ENCODE measurements at regions not wholly inside any gene's neighbourhood (a gene's known extent, or its start where the extent isn't known, plus 50 kb on each side); places are given as distances from the start of the nearest gene placed in this dataset.

- CTCF ChIA-PET (ENCODE audit: low intra/inter-chr PET ratio, low total read pairs) = no interaction called here
- FAIRE-seq (no peak), DNase-seq (ENCODE audit: low spot score) (no peak), ATAC-seq (no peak)
- no peak overlapping the region for H3K4me3 ChIP-seq (replicated peaks in 1 of 3; ENCODE audit: insufficient read depth in 1 of 3, low read depth in 2 of 3, low read length in 3 of 3)
- H4K20me1 ChIP-seq (ENCODE audit: insufficient read depth, low read length) = no peaks in the 10 kb centered on the region
- POLR2A ChIA-PET = no interaction called here
- intact Hi-C loops (cut with micrococcal nuclease; ENCODE audit: unreplicated experiment) (no loop called here), in situ Hi-C loops (cut with HindIII; ENCODE audit: extremely low pct_ligation_motif_present, low pct_unique_long_range_greater_than_20kb) (no loop called here)
- no peaks in the 10 kb centered on the region for H3K79me2 ChIP-seq (ENCODE audit: insufficient read depth, low read length)
- peaks cover 14% of the 10 kb centered on the region for H3K9me3 ChIP-seq (ENCODE audit: low read length)
- H3K4me2 ChIP-seq (ENCODE audit: low read depth, low read length) = no peak overlapping the region
- H3K36me3 ChIP-seq (replicated peaks in 1 of 2; ENCODE audit: control insufficient read depth in 1 of 2, insufficient read depth in 2 of 2, low read length in 2 of 2) = no peaks in the 10 kb centered on the region
- BruUV-seq (replicated peaks) = no TSS peak
- H2AFZ ChIP-seq (ENCODE audit: low read length) = no peak overlapping the region
- 8% methylated on average over 8 of the region's 9 CpGs for WGBS (ENCODE audit: low lambda C conversion rate)
- H3K27ac ChIP-seq (ENCODE audit: extremely low read length, insufficient read depth, low read length) = no peak overlapping the region
- H3K9ac ChIP-seq (ENCODE audit: insufficient read depth, low read depth, low read length) = no peak overlapping the region
- H3K4me1 ChIP-seq (ENCODE audit: insufficient read depth, low read length) = no peaks in the 10 kb centered on the region
- H3K27me3 ChIP-seq (ENCODE audit: control insufficient read depth in 1 of 2, insufficient read depth in 2 of 2, low read length in 2 of 2) = peaks cover 1 to 2% of the 10 kb centered on the region in 2 experiments; a peak in 2 of 5 replicates
- TF ChIP-seq, protein P1, sequence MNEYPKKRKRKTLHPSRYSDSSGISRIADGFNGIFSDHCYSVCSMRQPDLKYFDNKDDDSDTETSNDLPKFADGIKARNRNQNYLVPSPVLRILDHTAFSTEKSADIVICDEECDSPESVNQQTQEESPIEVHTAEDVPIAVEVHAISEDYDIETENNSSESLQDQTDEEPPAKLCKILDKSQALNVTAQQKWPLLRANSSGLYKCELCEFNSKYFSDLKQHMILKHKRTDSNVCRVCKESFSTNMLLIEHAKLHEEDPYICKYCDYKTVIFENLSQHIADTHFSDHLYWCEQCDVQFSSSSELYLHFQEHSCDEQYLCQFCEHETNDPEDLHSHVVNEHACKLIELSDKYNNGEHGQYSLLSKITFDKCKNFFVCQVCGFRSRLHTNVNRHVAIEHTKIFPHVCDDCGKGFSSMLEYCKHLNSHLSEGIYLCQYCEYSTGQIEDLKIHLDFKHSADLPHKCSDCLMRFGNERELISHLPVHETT (CRISPR knock-in tag; conservative IDR thresholded peaks at IDR 0.05) = no peak
- no peak for TF ChIP-seq RERE (CRISPR knock-in tag; IDR thresholded peaks at IDR 0.05; ENCODE audit: low read depth)
- no peak for TF ChIP-seq NCOR1 (IDR thresholded peaks at IDR 0.05; ENCODE audit: borderline replicate concordance, low read length)
- TF ChIP-seq ZNF329 (CRISPR knock-in tag; IDR thresholded peaks at IDR 0.05; ENCODE audit: low read depth) = no peak
- no peak for TF ChIP-seq GPBP1L1 (CRISPR knock-in tag; IDR thresholded peaks at IDR 0.05)
- TF ChIP-seq ASH2L (IDR thresholded peaks at IDR 0.05; ENCODE audit: insufficient read length, low read depth, low read length) = no peak
- TF ChIP-seq THAP8 (CRISPR knock-in tag; IDR thresholded peaks at IDR 0.05; ENCODE audit: borderline replicate concordance) = no peak
- TF ChIP-seq, protein P2, sequence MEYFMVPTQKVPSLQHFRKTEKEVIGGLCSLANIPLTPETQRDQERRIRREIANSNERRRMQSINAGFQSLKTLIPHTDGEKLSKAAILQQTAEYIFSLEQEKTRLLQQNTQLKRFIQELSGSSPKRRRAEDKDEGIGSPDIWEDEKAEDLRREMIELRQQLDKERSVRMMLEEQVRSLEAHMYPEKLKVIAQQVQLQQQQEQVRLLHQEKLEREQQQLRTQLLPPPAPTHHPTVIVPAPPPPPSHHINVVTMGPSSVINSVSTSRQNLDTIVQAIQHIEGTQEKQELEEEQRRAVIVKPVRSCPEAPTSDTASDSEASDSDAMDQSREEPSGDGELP (IDR thresholded peaks at IDR 0.05; ENCODE audit: borderline replicate concordance, low read depth) = no peak
- no peak for TF ChIP-seq MIER3 (CRISPR knock-in tag; IDR thresholded peaks at IDR 0.05; ENCODE audit: borderline replicate concordance)
- no peak for TF ChIP-seq ZNF709 (CRISPR knock-in tag; IDR thresholded peaks at IDR 0.05)
- TF ChIP-seq ZSCAN12 (CRISPR knock-in tag; IDR thresholded peaks at IDR 0.05) = no peak
- TF ChIP-seq, protein P3, sequence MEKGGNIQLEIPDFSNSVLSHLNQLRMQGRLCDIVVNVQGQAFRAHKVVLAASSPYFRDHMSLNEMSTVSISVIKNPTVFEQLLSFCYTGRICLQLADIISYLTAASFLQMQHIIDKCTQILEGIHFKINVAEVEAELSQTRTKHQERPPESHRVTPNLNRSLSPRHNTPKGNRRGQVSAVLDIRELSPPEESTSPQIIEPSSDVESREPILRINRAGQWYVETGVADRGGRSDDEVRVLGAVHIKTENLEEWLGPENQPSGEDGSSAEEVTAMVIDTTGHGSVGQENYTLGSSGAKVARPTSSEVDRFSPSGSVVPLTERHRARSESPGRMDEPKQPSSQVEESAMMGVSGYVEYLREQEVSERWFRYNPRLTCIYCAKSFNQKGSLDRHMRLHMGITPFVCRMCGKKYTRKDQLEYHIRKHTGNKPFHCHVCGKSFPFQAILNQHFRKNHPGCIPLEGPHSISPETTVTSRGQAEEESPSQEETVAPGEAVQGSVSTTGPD (CRISPR knock-in tag; IDR thresholded peaks at IDR 0.05) = no peak
These were observed 825.6 kb downstream of the TBC1D22A start for GRCh38 chr22:47587861-47588577.

Data from HepG2 (cell line).